ENCODE measurements at regions not wholly inside any gene's neighbourhood (a gene's known extent, or its start where the extent isn't known, plus 50 kb on each side); places are given as distances from the start of the nearest gene placed in this dataset.

DNA sequence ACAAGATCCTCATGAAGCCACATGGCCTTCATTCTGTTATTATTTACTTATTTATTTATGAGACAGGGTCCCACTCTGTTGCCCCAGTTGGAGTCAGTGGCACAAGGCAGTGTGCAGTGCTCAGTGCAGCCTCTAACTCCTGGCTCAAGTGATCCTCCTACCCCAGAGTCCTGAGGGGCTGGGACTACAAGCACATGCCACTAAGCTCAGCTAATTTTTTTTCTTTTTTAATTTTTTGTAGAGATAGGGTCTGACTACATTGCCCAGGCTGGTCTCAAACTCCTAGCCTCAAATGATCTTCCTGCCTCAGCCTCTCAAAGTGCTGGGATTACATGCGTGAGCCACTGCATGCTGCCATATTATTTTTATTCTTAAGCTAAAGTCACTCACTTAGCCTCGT, 241.4 kb downstream of the UQCRFS1 start:
- intact Hi-C loops (cut with DNase I) = no loop called here
- TF ChIP-seq, protein P1, sequence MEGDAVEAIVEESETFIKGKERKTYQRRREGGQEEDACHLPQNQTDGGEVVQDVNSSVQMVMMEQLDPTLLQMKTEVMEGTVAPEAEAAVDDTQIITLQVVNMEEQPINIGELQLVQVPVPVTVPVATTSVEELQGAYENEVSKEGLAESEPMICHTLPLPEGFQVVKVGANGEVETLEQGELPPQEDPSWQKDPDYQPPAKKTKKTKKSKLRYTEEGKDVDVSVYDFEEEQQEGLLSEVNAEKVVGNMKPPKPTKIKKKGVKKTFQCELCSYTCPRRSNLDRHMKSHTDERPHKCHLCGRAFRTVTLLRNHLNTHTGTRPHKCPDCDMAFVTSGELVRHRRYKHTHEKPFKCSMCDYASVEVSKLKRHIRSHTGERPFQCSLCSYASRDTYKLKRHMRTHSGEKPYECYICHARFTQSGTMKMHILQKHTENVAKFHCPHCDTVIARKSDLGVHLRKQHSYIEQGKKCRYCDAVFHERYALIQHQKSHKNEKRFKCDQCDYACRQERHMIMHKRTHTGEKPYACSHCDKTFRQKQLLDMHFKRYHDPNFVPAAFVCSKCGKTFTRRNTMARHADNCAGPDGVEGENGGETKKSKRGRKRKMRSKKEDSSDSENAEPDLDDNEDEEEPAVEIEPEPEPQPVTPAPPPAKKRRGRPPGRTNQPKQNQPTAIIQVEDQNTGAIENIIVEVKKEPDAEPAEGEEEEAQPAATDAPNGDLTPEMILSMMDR (IDR thresholded peaks at IDR 0.05) = no peak
- no peak for ATAC-seq
- no peaks in the 10 kb centered on the region for H3K27me3 ChIP-seq (ENCODE audit: insufficient read depth in 3 of 3, low read length in 2 of 3)
- H3K27ac ChIP-seq = no peak overlapping the region
- no peaks in the 10 kb centered on the region for H3K9me3 ChIP-seq
- no peak for DNase-seq
- 83 to 93% (median 85%) methylated on average over 2 of the region's 2 CpGs for WGBS, 3 donors
- no peaks in the 10 kb centered on the region for H3K4me1 ChIP-seq
- no peak overlapping the region for H3K4me3 ChIP-seq
- H3K36me3 ChIP-seq (ENCODE audit: insufficient read depth in 1 of 2, low read depth in 1 of 2) = no peaks in the 10 kb centered on the region

DNA sequence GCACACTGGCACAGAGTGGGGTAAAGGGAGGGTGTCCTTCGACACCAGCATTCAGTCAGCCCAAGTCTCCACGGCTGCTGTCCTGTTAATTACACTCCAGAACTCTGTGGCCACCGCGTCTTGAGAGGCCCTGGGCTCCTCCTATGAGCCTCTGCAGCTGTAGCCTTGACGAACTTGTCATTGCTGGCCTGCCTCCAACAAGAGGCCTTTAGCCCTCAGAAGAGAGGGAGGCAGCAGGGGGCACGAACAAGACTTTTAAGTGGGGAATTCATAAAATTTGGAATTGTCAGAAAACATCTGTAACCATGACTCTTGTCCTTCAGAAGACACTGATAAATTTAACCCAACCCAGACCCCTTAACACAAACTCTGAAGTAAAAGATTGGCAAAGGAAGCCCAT, 241.9 kb downstream of the UQCRFS1 start:
- TF ChIP-seq, protein P1 (IDR thresholded peaks at IDR 0.05) = no peak
- Histone ChIP-seq H3K4me3 (no peak overlapping the region), H3K36me3 (ENCODE audit: insufficient read depth in 1 of 2, low read depth in 1 of 2) (no peaks in the 10 kb centered on the region), H3K27me3 (ENCODE audit: insufficient read depth in 3 of 3, low read length in 2 of 3) (no peaks in the 10 kb centered on the region), H3K27ac (no peak overlapping the region), H3K9me3 (no peaks in the 10 kb centered on the region), H3K4me1 (no peaks in the 10 kb centered on the region)
- intact Hi-C loops (cut with DNase I) = no loop called here
- 31 to 45% (median 43%) methylated on average over 6 of the region's 6 CpGs for WGBS, 3 donors
- ATAC-seq (no peak), DNase-seq (peak in 1 of 2 donors; percentile 20)

DNA sequence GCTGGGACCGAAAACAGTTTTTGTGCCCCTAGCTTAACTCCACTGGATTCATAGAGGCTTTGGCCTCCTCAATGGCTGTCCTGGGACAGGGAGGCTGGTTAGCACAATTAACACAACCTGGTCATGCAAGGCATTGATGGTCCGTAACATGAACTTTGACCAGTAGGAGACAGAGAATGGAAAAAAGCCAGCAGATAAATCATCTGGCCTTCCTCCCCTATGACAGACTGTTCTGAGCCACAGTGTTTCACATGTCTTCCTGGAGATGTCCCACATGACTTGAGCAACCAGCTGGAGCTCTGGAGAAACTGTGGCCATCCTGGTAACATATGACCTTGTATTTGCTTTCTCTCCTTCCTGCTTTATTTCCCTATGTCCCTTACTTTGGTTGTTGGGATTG, 244.2 kb downstream of the UQCRFS1 start:
- intact Hi-C loops (cut with DNase I) = no loop called here
- H3K9me3 ChIP-seq = no peaks in the 10 kb centered on the region

DNA sequence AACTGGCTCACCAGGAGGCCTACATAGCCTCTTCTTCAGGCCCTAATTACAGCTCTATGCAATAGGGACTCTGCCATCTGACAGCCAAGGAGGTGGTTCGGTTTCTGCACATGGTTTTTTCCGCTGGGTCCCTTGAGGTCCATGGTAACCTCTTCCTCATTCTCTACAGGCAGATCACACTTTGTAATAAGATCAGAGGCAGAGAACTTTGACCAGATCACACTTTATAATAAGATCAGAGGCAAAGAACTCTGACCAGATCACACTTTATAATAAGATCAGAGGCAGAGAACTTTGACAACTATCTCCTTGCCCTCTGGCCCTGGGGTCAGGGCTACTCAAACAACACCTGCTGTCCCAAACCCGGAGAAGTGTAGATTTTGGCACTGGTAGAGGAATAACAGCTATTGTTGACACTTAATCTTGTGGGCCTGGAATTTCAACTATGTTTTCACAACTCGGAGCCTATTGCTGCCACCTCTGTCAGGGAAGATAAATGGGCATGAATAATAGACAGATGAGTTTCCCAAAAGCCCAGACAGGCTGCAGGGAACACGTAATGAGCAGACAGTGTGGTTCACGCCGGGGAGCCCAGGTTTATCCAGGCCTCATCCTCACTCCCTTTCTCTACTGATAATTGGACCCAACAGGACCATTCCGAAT, 246.1 kb downstream of the UQCRFS1 start:
- H3K4me1 ChIP-seq = no peaks in the 10 kb centered on the region
- 39 to 46% (median 41%) methylated on average over 8 of the region's 8 CpGs for WGBS, 3 donors
- H3K9me3 ChIP-seq = no peaks in the 10 kb centered on the region
- TF ChIP-seq, protein P1 (IDR thresholded peaks at IDR 0.05) = no peak
- no peaks in the 10 kb centered on the region for H3K27me3 ChIP-seq (ENCODE audit: insufficient read depth in 3 of 3, low read length in 2 of 3)
- H3K36me3 ChIP-seq (ENCODE audit: insufficient read depth in 1 of 2, low read depth in 1 of 2) = no peaks in the 10 kb centered on the region
- intact Hi-C loops (cut with DNase I) = no loop called here
- no peak for DNase-seq
- H3K4me3 ChIP-seq = no peak overlapping the region
- ATAC-seq = peak in 3 of 4 donors; percentile 26 to 77 (median 66)
- no peak overlapping the region for H3K27ac ChIP-seq

More for the DNA sequence above, 244.2 kb downstream of the UQCRFS1 start:
- TF ChIP-seq, protein P1 (IDR thresholded peaks at IDR 0.05) = no peak
- Histone ChIP-seq H3K4me3 (no peak overlapping the region), H3K27ac (no peak overlapping the region), H3K4me1 (no peaks in the 10 kb centered on the region), H3K27me3 (ENCODE audit: insufficient read depth in 3 of 3, low read length in 2 of 3) (no peaks in the 10 kb centered on the region), H3K36me3 (ENCODE audit: insufficient read depth in 1 of 2, low read depth in 1 of 2) (no peaks in the 10 kb centered on the region)
- 77 to 95% (median 81%) methylated on average over 2 of the region's 2 CpGs for WGBS, 3 donors
- ATAC-seq (no peak), DNase-seq (no peak)

DNA sequence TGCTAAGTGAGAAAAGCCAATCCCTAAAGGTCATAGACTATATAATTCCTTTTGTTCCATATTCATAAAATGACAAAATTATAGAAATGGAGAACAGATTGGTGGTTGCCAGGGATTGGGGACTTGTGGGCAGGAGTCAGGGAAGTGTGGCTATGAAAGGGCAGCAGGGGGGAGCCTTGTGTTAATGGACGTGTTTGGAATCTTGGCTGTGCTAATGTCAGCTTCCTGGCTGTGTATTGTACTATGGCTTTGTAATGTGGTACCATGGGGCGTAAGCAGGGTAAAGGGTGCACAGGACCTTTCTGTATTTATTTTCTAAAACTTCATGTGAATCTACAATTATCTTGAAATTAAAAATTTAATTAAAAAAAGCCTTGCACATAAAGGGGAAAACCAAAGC, 248.5 kb downstream of the UQCRFS1 start:
- Histone ChIP-seq H3K9me3 (no peaks in the 10 kb centered on the region), H3K36me3 (ENCODE audit: insufficient read depth in 1 of 2, low read depth in 1 of 2) (no peaks in the 10 kb centered on the region), H3K4me1 (no peaks in the 10 kb centered on the region), H3K4me3 (no peak overlapping the region), H3K27ac (no peak overlapping the region), H3K27me3 (ENCODE audit: insufficient read depth in 3 of 3, low read length in 2 of 3) (no peaks in the 10 kb centered on the region)
- intact Hi-C loops (cut with DNase I) = no loop called here
- TF ChIP-seq, protein P1 (IDR thresholded peaks at IDR 0.05) = no peak
- DNase-seq (no peak), ATAC-seq (no peak)
- 58 to 75% (median 60%) methylated on average over 2 of the region's 2 CpGs for WGBS, 3 donors

Data from psoas muscle (tissue), 7 donors.